ENCODE measurements at regions not wholly inside any gene's neighbourhood (a gene's known extent, or its start where the extent isn't known, plus 50 kb on each side); places are given as distances from the start of the nearest gene placed in this dataset.

DNA sequence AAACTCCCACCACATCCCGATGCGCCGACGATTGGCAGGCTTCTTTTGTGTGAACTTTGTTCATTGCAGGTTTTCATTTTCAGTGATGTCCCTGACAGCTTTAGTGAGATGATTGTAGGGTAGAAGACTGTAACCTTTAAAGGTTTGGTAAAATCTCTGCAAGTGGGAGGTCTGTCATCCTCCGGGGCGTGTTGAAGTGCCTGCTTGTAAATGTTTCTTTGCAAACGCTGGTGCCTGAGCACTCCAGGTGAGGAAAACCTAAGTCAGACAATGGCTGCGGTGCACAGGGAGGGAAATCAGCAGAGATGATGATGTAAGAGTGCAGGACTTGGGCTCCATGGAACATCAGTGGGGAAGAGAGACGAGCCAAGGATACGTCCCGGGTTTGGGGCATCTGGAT lies 228.1 kb downstream of the DRD1 start:
- TF ChIP-seq, protein P1, sequence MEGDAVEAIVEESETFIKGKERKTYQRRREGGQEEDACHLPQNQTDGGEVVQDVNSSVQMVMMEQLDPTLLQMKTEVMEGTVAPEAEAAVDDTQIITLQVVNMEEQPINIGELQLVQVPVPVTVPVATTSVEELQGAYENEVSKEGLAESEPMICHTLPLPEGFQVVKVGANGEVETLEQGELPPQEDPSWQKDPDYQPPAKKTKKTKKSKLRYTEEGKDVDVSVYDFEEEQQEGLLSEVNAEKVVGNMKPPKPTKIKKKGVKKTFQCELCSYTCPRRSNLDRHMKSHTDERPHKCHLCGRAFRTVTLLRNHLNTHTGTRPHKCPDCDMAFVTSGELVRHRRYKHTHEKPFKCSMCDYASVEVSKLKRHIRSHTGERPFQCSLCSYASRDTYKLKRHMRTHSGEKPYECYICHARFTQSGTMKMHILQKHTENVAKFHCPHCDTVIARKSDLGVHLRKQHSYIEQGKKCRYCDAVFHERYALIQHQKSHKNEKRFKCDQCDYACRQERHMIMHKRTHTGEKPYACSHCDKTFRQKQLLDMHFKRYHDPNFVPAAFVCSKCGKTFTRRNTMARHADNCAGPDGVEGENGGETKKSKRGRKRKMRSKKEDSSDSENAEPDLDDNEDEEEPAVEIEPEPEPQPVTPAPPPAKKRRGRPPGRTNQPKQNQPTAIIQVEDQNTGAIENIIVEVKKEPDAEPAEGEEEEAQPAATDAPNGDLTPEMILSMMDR (IDR thresholded peaks at IDR 0.05), result no peak
- TF ChIP-seq, protein P2, sequence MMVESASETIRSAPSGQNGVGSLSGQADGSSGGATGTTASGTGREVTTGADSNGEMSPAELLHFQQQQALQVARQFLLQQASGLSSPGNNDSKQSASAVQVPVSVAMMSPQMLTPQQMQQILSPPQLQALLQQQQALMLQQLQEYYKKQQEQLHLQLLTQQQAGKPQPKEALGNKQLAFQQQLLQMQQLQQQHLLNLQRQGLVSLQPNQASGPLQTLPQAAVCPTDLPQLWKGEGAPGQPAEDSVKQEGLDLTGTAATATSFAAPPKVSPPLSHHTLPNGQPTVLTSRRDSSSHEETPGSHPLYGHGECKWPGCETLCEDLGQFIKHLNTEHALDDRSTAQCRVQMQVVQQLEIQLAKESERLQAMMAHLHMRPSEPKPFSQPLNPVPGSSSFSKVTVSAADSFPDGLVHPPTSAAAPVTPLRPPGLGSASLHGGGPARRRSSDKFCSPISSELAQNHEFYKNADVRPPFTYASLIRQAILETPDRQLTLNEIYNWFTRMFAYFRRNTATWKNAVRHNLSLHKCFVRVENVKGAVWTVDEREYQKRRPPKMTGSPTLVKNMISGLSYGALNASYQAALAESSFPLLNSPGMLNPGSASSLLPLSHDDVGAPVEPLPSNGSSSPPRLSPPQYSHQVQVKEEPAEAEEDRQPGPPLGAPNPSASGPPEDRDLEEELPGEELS (CRISPR knock-in tag; IDR thresholded peaks at IDR 0.05), result no peak
- TF ChIP-seq ZNF512 (CRISPR knock-in tag; IDR thresholded peaks at IDR 0.05; ENCODE audit: borderline replicate concordance) (no peak), FOXP1 (CRISPR knock-in tag; IDR thresholded peaks at IDR 0.05; ENCODE audit: borderline replicate concordance) (no peak), ZNF281 (CRISPR knock-in tag; IDR thresholded peaks at IDR 0.05) (no peak), JUN (CRISPR knock-in tag; IDR thresholded peaks at IDR 0.05) (no peak), E2F5 (CRISPR knock-in tag; IDR thresholded peaks at IDR 0.05) (no peak), USF2 (CRISPR knock-in tag; IDR thresholded peaks at IDR 0.05) (no peak), TEAD4 (CRISPR knock-in tag; IDR thresholded peaks at IDR 0.05) (no peak), IRF2 (CRISPR knock-in tag; IDR thresholded peaks at IDR 0.05; ENCODE audit: borderline replicate concordance, low read depth) (no peak), MXD4 (CRISPR knock-in tag; IDR thresholded peaks at IDR 0.05; ENCODE audit: borderline replicate concordance) (no peak), NR1H2 (CRISPR knock-in tag; IDR thresholded peaks at IDR 0.05) (no peak), STAT6 (CRISPR knock-in tag; conservative IDR thresholded peaks at IDR 0.05; ENCODE audit: low read depth) (no peak)
- TF ChIP-seq, protein P3, sequence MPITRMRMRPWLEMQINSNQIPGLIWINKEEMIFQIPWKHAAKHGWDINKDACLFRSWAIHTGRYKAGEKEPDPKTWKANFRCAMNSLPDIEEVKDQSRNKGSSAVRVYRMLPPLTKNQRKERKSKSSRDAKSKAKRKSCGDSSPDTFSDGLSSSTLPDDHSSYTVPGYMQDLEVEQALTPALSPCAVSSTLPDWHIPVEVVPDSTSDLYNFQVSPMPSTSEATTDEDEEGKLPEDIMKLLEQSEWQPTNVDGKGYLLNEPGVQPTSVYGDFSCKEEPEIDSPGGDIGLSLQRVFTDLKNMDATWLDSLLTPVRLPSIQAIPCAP (CRISPR knock-in tag; IDR thresholded peaks at IDR 0.05), result no peak

All from WTC11 (cell line).